Activated naive CD8-positive, alpha-beta T cell treated with anti-CD3 and anti-CD28 coated beads for 36 hours (primary cell): ENCODE measurements at regions not wholly inside any gene's neighbourhood (a gene's known extent, or its start where the extent isn't known, plus 50 kb on each side); places are given as distances from the start of the nearest gene placed in this dataset.

Experiments used
- DNase-seq: peaks from one replicate; pipeline ENCODE4 v3.0.0; 2021
- H3K27ac Mint-ChIP-seq: one replicate; pipeline ENCODE4 v1.8.0; 2022; ENCODE audit warnings: mild to moderate bottlenecking, moderate library complexity, mixed read lengths
- H3K27me3 Mint-ChIP-seq: one replicate; pipeline ENCODE4 v1.8.0; 2022; ENCODE audit warnings: mild to moderate bottlenecking, mixed read lengths
- H3K36me3 Mint-ChIP-seq: one replicate; pipeline ENCODE4 v1.8.0; 2021; ENCODE audit warnings: mild to moderate bottlenecking, mixed read lengths
- H3K4me1 Mint-ChIP-seq: one replicate; pipeline ENCODE4 v1.8.0; 2021; ENCODE audit warnings: mixed read lengths
- H3K4me3 Mint-ChIP-seq: one replicate; pipeline ENCODE4 v1.8.0; 2022; ENCODE audit warnings: mild to moderate bottlenecking, moderate library complexity, mixed read lengths
- H3K9me3 Mint-ChIP-seq: one replicate; pipeline ENCODE4 v1.8.0; 2022; ENCODE audit warnings: mixed read lengths

DNA sequence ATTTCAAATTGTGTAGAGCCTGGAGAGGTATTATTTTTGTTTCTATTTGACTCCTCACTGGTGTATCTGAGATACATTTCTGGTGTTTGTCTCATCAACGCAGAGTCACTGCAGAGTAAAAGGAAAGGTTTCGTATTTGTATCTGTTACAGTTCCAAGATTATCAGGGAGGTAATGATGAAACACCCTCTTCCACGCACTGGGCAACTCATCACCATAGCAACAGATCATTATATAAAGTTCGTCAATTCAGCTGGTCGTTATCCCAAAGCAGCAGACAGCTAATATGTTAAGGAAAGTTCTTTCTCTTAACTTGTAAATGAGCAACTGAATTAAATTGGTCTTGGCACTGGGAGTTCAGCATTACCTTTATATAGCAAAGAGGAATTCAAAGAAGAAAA lies 513.5 kb downstream of the MTRR start:
- Mint-ChIP-seq H3K4me1 (no peaks in the 10 kb centered on the region), H3K4me3 (no peak overlapping the region), H3K27me3 (no peaks in the 10 kb centered on the region), H3K27ac (no peak overlapping the region), H3K9me3 (no peaks in the 10 kb centered on the region), H3K36me3 (no peaks in the 10 kb centered on the region)
- no peak for DNase-seq

DNA sequence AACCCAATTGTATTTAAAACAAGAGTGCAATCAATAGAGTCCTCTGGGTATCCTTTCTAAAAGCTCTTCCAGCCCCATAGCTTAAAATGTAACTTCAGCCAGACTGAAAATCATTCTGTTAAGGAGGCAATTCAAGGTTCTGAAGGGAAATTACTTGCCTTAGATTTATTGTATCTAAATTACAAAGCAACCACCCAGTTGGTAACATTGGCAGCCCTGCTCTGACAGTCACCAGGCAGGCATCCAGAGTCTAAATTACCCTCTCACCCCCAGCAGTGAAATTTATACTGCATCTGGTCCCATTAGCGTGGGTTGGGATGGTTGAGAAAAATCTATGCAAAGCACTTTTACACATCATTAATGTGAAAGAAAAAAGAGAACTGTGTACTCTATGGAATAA lies 514.7 kb downstream of the MTRR start:
- Mint-ChIP-seq H3K36me3 (no peaks in the 10 kb centered on the region), H3K4me1 (no peaks in the 10 kb centered on the region), H3K4me3 (no peak overlapping the region), H3K27me3 (no peaks in the 10 kb centered on the region), H3K27ac (no peak overlapping the region), H3K9me3 (no peaks in the 10 kb centered on the region)
- no peak for DNase-seq

DNA sequence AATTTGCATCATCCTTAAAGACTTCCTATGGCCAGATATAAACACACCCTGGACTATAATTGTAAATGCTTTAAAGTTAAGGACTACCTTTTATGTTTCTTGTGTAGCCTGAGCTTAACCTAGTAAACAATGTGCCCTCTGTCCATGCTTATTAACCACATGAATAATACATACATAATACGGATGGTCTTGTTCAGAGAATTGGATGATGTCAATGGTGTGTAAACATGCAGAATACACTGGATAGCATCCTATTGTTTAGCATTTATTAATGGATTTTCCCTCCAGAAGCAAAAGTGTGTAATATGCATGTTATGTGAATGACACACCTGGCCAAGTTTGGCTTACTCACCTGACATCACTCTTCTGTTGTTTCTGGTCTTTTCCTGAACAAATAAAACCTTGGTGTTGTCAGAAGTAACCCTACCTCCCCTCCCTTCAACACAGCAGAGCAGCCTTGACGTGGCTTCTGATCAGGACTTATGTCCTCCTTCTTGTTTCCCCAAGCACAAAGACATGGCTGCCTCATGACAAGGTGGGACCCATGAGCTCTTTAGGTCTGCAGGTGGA lies 517.9 kb downstream of the MTRR start:
- Mint-ChIP-seq H3K4me1 (no peaks in the 10 kb centered on the region), H3K27ac (no peak overlapping the region), H3K9me3 (no peaks in the 10 kb centered on the region), H3K36me3 (no peaks in the 10 kb centered on the region), H3K27me3 (no peaks in the 10 kb centered on the region), H3K4me3 (no peak overlapping the region)
- no peak for DNase-seq

DNA sequence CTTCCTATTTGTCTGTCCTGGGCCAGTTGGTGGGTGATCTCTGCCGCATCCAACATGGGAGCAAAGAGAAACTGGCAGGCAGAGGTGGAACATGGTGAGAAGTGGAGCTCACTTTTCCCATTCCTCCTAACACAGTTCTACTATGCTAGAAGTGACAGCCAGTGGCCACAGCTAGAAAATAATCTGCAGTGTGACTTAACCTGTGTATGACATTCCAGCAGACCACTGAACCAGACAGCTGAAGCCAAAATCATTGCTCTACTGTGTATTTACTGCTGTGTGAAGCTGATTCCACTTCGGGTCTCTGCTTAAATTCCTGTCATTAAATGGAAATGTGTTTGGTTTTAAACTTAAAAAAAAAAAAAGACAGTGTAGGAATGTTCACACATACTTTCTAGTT lies 523.0 kb downstream of the MTRR start:
- DNase-seq: no peak
- Mint-ChIP-seq H3K36me3 (no peaks in the 10 kb centered on the region), H3K9me3 (no peaks in the 10 kb centered on the region), H3K27ac (no peak overlapping the region), H3K27me3 (no peaks in the 10 kb centered on the region), H3K4me3 (no peak overlapping the region), H3K4me1 (no peaks in the 10 kb centered on the region)

DNA sequence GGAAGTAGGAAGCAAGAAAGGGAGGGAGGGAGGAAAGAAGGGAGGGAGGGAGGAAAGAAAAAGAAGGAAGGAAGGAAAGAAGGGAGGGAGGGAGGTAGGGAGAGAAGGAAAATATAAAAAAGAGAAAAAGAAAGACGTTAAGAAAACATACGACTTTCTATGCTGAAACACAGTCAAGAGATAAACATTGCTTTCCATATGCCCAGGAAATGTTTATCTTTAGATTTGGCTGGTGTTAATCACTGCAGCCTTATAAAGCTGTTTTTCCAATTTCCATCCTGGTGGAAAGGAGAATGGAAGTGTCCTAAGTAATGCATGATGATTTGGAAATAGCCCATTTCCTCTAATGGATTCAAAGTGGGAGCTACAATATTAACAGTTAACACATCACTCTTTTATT lies 524.3 kb downstream of the MTRR start:
- Mint-ChIP-seq H3K9me3 (no peaks in the 10 kb centered on the region), H3K27me3 (no peaks in the 10 kb centered on the region), H3K4me3 (no peak overlapping the region), H3K27ac (no peak overlapping the region), H3K4me1 (no peaks in the 10 kb centered on the region), H3K36me3 (no peaks in the 10 kb centered on the region)
- DNase-seq: no peak

DNA sequence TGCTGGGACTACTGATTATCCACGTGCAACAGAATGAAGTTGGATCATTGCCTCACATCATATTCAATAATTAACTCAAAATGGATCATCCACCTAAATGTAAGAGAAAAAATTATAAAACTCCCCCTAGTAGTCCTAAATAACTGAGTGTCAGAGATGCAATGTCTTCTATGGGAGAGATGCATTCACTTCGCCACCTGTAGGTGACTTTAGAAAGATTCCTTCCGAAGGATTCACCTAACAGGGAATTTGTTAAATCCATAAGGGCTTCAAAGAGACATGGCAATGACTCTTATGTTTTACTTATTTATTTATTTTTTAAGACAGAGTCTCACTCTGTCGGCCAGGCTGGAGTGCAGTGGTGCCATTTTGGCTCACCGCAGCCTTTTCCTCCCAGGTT lies 526.0 kb downstream of the MTRR start:
- no peak overlapping the region for H3K27ac Mint-ChIP-seq
- H3K4me3 Mint-ChIP-seq: no peak overlapping the region
- no peak for DNase-seq
- no peaks in the 10 kb centered on the region for H3K36me3 Mint-ChIP-seq
- no peaks in the 10 kb centered on the region for H3K27me3 Mint-ChIP-seq
- no peaks in the 10 kb centered on the region for H3K4me1 Mint-ChIP-seq
- no peaks in the 10 kb centered on the region for H3K9me3 Mint-ChIP-seq

DNA sequence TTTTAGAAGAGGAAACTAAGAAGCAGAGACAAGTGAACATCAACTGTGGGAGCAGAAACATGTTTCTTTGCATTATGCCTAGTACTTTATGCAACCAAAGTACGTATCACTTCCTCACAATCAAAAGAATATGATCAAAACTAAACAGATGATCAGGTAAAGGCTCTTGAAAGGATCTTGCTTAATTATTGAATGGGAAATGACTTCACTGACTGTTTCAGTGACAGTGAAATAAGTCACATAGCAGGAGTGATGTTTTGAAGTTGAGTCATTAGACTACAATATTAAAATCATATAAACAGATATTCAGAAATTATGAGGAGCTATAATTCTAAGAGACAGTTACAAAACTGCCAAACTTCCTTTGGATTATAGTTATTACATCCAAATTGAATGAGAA lies 527.3 kb downstream of the MTRR start:
- H3K4me1 Mint-ChIP-seq: no peaks in the 10 kb centered on the region
- H3K27me3 Mint-ChIP-seq: no peaks in the 10 kb centered on the region
- no peak overlapping the region for H3K27ac Mint-ChIP-seq
- no peaks in the 10 kb centered on the region for H3K36me3 Mint-ChIP-seq
- DNase-seq: no peak
- H3K9me3 Mint-ChIP-seq: no peaks in the 10 kb centered on the region
- H3K4me3 Mint-ChIP-seq: no peak overlapping the region

DNA sequence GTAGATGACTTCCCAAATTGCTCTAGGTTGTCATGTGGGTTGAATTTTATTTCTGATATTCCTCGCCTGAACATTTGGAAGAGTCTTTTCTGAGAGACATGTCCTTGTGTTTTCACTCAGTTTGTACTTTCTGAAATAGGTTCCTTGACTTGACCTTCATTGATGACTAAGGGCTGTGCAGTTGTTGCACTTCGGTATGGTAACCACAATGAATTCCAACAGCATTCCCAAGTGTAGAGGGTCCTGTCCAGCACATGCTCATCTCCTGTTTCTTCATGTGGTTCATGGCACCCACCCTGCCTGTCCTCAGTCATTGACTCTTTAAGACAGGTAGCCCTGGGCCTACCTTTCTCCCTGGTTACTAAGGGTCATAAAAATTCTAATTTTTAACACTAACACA lies 527.8 kb downstream of the MTRR start:
- H3K4me3 Mint-ChIP-seq: no peak overlapping the region
- DNase-seq: no peak
- H3K36me3 Mint-ChIP-seq: no peaks in the 10 kb centered on the region
- H3K9me3 Mint-ChIP-seq: no peaks in the 10 kb centered on the region
- no peak overlapping the region for H3K27ac Mint-ChIP-seq
- no peaks in the 10 kb centered on the region for H3K27me3 Mint-ChIP-seq
- H3K4me1 Mint-ChIP-seq: no peaks in the 10 kb centered on the region

DNA sequence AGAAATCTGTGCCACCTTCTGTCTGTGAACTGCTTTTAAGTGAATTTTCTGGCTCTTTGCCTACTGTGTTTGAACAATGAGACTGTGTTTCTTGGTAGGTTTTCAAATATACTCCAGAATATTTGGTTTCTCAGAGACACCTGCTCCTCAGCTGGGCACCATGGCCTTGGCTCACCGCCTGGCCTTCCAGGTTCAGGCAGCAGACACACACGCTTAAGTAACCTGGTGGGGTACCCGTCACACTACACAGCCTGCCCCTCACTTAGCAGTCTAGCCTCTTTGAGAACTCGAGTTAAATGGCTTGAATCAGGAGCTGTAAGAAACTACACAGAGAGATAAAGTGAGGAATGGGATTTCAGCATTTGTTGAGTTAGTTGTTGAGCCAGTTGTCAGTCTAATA lies 530.5 kb downstream of the MTRR start:
- no peaks in the 10 kb centered on the region for H3K4me1 Mint-ChIP-seq
- no peaks in the 10 kb centered on the region for H3K9me3 Mint-ChIP-seq
- no peak overlapping the region for H3K27ac Mint-ChIP-seq
- H3K27me3 Mint-ChIP-seq: no peaks in the 10 kb centered on the region
- no peak overlapping the region for H3K4me3 Mint-ChIP-seq
- DNase-seq: no peak
- no peaks in the 10 kb centered on the region for H3K36me3 Mint-ChIP-seq

DNA sequence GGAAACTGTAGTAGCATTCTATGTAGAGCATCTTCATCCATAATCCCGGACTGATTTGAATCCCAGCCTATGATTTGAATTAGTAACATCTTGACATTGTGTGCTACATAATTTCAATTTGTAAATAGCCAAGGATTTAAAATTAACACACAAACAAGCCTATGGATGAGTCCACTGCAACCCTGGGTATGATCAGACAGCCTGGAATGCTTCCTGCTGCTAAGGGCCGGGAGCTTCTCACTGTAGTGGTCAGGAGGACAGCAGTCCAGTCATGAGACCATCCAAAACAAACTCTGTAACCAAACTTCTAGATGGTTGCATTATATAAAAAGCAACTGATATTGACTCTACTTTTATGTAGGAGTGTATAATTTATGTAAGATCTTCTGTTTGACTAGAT lies 539.3 kb downstream of the MTRR start:
- Mint-ChIP-seq H3K9me3 (no peaks in the 10 kb centered on the region), H3K36me3 (no peaks in the 10 kb centered on the region), H3K27me3 (no peaks in the 10 kb centered on the region), H3K4me1 (no peaks in the 10 kb centered on the region), H3K4me3 (no peak overlapping the region), H3K27ac (no peak overlapping the region)
- DNase-seq: no peak

DNA sequence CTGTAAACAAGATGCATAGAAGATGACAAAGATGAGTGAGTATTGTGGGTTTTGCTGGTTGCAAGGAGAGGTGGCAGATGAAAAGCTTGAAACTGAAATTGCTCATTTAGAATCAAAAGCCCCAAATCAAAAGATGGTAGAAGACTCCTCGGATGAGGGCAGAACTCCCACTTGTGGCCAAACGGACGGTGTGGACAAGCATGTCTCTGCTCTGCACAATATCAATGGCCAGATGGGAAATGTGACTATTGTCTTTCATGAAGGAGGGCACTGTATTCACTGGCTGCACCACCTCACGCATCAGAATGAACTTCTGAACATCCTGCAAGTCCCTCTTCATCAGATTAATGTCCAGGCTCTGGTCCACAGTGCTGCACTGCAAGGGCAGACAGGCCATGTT lies 541.7 kb downstream of the MTRR start:
- no peak overlapping the region for H3K27ac Mint-ChIP-seq
- H3K4me1 Mint-ChIP-seq: no peaks in the 10 kb centered on the region
- H3K27me3 Mint-ChIP-seq: no peaks in the 10 kb centered on the region
- DNase-seq: no peak
- H3K4me3 Mint-ChIP-seq: no peak overlapping the region
- no peaks in the 10 kb centered on the region for H3K36me3 Mint-ChIP-seq
- no peaks in the 10 kb centered on the region for H3K9me3 Mint-ChIP-seq

DNA sequence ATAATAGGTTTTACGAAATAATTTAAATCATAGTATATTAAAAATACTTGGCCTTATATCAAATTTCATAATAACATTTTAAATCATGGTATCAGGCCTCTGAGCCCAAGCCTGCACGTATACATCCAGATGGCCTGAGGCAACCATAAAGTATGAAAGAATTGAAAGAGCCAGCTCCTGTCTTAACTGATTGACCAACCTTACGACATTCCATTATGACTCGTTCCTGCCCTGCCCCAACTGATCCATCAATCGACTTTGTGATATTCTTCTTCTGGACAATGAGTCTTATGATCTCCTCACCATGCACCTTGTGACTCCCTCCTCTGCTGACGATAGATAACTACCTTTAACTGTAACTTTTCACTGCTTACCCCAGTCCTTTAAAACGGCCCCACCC lies 545.0 kb downstream of the MTRR start:
- Mint-ChIP-seq H3K27ac (no peak overlapping the region), H3K27me3 (no peaks in the 10 kb centered on the region), H3K9me3 (no peaks in the 10 kb centered on the region), H3K4me3 (no peak overlapping the region), H3K36me3 (no peaks in the 10 kb centered on the region), H3K4me1 (no peaks in the 10 kb centered on the region)
- no peak for DNase-seq

DNA sequence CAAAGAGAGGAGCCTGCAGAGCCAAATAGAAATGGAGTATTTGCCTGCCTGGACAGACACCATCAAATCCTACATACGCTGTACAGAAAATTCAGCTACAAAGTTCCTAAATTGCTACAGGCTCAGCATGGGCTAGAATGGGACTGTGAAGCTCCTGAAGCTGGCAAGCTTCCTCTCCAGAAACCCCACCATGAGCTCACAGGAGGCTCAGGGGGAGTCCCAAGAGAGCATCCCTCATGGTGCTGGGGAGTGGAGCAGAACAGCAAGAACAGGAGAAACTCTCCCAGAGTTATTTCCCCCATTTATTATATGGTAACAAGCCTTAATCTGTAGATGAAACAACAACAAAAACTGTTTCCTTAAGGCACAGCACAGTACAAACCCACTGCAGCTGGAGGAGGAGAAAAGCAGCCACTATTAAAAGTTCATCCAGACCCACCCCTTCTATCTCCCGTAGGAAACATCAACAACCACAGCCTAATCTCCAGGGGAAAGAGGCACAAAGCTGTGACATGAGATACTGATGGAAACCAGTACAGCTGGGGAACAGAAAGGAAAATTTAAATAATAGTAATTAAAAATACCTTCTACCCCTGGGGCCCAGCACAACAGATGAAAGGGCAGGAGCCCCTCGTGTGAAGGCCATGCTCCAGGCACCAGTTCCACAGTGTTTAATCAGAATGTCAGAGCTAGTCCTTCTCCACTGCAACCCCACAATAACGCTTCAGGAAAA lies 548.5 kb downstream of the MTRR start:
- no peak overlapping the region for H3K27ac Mint-ChIP-seq
- H3K9me3 Mint-ChIP-seq: no peaks in the 10 kb centered on the region
- H3K4me3 Mint-ChIP-seq: no peak overlapping the region
- H3K27me3 Mint-ChIP-seq: no peaks in the 10 kb centered on the region
- no peaks in the 10 kb centered on the region for H3K4me1 Mint-ChIP-seq
- no peaks in the 10 kb centered on the region for H3K36me3 Mint-ChIP-seq
- no peak for DNase-seq

DNA sequence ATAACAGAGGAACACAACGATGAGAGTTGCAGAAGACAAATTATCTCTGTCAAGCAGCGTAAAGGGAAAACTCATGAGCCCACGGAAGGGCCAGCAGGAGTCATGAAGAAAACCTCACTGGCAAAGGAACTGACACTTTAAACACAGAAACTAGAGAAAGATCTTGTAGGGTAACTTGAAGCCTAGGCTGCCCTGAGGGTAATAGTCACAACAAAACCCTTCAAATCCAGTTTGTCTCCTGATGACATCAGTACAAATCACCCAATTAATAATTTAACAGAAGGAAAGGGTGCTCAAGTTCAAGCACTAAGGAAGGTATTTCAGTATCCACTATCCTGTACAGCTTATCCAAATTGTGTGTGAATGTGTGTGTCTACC lies 549.1 kb downstream of the MTRR start:
- H3K4me3 Mint-ChIP-seq: no peak overlapping the region
- H3K27ac Mint-ChIP-seq: no peak overlapping the region
- H3K9me3 Mint-ChIP-seq: no peaks in the 10 kb centered on the region
- H3K4me1 Mint-ChIP-seq: no peaks in the 10 kb centered on the region
- no peaks in the 10 kb centered on the region for H3K36me3 Mint-ChIP-seq
- H3K27me3 Mint-ChIP-seq: no peaks in the 10 kb centered on the region
- DNase-seq: no peak

DNA sequence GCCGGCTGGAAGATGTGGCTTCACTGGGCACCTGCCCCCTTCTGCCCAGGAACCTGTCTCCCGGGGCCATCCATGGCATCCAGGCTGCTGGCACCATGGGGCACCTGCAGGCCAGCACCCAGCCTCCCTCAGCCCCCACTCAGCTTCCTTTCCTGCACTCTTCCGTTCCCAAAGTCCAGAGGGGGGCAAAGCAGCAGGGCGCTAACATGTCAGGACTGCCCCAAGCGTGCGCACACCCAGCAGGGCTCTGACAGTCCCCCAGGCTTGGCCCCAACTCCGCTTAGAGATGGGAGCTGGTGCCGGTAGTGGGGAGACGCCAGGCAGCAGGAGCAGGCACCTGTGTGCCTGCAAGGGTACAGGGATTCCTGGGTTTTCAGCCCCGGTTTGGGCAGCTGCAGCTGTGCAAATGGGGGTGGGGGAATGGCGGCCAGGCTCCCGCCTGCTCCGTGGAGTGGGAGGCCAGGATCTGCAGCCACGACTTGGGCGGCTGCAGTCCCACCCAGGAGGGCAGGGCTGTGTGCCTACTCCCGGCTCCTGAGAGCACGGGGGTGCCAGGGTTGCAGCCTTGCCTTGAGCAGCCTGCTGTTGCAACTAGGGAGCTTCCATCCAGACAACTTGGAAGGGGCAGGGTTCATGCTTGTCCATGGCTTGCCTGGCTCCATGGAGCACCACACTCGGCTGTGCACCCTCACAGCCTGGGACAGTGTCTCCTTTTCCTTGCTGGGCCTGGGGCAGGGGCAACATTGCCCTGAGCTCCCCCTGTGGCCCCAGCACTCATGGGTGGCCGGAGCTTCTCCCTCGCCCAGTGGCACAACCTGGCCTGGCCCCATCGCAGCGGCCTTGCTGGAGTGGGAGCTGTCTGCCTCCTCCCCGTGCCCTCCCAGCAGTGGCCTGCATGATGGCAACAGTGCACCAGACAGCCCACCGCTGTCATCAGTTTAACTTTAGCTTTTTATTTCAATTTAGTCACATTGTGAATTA lies 561.1 kb downstream of the MTRR start:
- DNase-seq: no peak
- Mint-ChIP-seq H3K4me1 (no peaks in the 10 kb centered on the region), H3K27me3 (no peaks in the 10 kb centered on the region), H3K9me3 (peaks cover 2% of the 10 kb centered on the region), H3K4me3 (no peak overlapping the region), H3K27ac (no peak overlapping the region), H3K36me3 (peaks cover 2% of the 10 kb centered on the region)
